Fibroblast of the conjunctiva (primary cell): ENCODE measurements at regions not wholly inside any gene's neighbourhood (a gene's known extent, or its start where the extent isn't known, plus 50 kb on each side); places are given as distances from the start of the nearest gene placed in this dataset.
A peak's percentile ranks its signal among the peaks of the same experiment; 100 is the strongest.

Experiments used
- DNase-seq: peaks from one replicate; pipeline ENCODE4 v3.0.0-alpha.2; 2010; ENCODE audit warnings: low read depth

DNA sequence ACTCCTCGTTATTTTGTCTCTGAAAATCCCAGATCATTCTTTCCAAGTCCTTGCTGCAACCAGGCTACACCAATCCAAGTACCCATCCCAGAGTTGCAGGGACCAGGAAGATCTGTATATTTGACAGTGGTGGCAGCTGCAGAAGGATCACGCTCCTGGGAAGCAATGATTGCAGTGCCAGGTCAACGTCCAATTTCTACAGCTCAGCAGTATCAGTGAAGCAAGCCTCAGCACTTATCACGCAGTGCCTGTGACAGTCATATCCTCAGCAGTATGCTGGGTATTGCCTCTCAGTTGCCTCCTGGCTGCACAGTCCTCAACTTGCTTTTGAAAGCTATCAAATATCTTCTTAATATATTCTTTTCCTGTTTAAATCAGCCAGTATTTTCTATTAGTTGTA lies 66.7 kb downstream of the BARHL2 start:
- no peak for DNase-seq

DNA sequence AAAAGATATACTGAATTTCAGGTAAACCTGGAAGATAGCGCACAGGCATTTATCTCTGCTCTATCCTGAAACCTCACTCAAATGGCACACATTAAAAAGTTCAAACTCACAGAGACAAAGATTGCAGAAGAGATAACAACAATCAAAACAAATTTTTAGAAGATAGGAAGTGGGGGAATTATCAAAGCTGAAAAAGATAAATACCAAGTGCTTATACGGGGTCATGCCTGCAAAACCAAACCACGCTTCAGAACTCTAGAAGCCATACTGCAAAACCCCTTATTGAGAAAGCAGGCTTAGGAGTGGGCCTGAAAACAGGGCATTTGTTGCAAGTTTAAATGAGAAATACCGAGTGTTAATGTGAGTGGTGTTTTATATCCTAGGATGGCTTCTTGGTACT lies 76.8 kb downstream of the BARHL2 start:
- DNase-seq = no peak

DNA sequence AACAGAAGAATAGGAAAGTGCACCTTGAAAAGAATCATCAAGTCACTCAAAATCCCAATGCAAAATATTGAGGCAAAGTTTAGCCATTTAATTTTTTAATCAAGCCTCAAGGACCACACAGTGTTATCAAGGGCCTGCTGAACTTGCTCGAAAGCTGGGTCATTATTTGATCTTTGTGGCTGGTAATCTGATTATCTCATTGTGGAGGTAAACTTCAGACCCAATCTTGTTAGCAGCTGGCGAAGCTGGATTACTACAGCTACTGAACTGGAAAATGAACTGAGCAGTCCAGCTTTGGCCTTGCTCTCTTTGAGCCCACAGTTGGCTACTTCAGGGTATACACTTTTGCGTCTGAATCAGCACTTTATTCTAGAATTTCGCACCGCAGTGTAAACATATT lies 94.4 kb downstream of the BARHL2 start:
- no peak for DNase-seq

DNA sequence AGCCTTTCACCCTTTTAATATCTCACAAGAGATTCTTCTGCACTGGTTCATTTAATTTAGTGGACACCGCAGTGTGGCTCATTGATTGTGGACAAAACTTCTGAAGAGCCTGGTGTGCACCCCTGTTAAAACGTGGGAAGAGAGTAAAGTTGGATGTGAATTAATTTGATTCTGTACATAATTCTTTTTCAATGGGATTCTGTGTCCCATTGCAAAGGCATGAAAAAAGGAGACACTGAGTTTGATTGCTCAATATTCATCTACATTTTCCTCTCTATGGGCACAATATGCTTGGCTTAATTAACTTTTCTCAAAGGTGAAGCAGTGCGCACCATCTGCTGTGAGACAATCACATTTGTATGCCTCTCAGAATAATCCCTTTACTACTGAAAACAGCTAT lies 95.1 kb downstream of the BARHL2 start:
- DNase-seq = no peak

DNA sequence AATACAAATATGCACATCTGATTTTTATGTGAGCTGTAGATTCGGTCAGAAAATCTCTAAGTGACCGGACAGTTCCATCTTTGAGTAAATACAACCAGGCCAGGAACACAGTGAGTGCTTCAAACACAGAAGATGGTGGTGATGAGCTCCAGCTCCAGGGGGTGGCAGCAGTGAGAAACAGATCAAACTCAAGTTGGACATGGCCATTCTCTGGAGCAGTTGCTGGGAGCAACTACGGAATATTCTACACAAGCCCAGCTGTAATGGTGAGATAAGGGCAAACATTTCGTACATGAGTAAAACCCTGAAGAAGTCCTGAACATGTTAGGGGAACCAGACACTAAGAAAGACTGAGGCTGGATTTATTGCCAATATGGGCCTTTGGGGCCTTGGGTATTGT lies 100.7 kb downstream of the BARHL2 start:
- no peak for DNase-seq

DNA sequence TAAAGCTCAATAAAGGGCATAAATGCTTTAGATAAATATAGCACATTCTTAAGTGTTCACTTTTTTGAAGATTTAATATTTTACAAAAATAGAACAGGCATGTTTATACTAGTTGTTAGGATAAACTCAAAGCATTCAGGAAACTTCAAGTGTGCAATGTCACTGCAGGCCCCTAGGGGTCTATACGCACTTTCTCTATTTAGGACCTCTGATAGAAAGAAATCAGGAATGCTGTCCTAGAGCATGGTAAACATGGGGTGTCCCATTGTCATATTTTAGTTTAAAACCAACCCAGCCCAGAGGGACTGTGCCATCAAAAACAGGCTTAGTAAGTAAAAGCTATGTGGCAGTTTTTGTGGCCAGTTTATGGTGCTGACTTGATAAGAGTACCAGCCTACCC lies 102.2 kb downstream of the BARHL2 start:
- DNase-seq = no peak

DNA sequence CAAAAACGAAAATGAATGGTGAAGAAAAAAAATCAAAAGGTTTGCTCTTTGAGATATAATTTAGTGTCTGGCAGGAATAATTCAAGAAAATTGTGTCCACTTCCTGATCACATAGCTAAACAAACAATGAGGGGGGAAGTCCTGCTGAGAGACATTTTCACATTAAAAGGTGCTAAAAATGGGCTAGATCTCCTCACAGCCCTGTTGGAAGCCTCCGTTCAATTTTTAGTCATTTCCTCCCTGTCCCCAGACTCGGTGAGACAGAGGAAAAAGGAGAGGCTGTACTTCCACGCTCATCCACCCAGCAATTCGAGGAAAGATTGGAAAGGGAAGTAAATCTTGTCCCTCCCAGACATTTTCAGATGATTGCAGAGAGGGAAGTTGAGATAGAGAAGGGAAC lies 103.7 kb downstream of the BARHL2 start:
- no peak for DNase-seq

DNA sequence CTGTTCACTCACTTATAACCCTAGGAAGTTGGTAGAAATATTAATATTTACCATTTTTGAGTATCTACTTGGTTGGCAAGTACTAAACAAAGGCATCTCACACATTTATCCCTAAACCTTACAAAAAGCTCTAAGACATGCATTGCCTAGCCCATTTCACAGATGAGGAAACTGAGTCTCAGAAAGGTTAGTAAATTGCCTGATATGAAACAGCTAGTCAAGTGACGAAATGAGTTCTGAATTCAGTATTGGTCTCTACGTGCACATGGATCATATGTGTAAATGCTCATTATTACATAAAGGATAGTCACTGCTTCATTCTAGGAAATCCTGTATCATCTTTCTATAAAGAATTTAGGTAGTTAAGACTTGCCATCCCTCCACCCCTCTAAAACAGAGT lies 105.1 kb downstream of the BARHL2 start:
- DNase-seq = no peak

DNA sequence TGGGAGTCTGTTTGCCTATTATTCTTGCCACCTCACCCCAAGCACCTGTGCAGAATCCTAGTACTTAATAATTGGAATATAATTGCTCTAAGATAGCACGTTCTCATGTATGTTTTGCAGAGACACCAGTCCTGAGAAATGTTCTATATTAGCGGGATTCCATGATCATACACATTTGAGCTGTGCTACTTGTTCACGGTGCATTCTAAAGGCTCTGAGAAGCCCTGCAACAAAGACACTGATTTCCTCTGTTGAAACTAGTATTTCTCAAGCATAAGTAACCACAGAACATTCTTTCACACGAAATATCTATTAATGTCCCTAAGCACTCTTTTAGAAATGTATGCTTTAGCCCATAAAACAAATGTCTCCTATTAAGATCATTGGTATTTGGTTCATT lies 109.4 kb downstream of the BARHL2 start:
- no peak for DNase-seq

DNA sequence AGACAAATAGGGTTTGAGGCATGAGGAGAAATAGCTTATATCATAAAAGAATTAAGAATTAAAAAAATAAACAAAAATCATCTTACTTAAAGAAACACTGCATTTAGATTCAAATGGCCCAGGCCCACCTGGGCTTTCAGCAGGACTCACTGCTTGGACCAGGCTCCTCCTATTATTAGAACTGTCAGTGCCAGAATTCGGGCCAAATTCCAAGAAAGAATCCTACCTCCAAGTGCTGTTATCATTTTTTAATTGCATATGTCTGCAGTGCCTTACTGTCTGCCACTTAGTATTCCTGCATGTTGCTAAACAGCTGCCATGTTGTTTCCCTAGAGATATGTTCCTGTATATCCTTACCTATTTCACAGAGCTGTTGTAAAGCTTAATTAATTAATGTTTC lies 112.0 kb downstream of the BARHL2 start:
- no peak for DNase-seq

DNA sequence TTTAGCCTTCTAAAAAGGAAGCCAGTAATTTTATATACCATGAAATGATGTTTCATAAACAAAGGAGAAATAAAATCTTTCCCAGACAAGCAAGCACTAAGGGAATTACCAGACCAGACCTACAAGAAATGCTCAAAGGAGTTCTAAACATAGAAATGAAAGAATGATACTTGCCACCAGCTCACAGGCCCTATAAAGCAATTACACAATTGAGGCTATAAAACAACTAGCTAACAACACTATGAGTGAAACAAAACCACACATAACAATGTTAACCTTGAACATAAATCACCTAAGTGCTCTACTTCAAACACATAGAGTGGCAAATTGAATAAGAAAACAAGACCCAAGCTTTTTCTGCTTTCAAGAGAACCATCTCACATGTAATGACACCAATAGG lies 123.8 kb downstream of the BARHL2 start:
- DNase-seq = no peak

DNA sequence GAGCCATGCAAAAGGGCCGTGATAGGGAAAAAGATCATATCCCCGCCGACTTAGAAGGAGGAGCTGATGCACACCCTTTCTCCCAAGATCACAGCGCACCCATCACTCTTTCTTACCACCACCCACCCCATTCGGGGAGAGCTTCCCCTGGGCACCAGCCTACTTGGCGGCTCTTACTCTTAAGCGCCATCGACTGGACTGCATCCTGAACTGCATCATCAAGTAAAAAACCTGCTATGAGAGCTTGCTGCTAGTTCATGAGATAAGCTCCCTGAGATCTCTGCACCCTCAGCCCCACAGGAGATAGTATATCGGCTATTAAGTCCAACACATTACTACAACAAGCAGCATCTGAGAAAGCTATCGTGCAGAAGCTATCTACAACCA lies 125.1 kb downstream of the BARHL2 start:
- no peak for DNase-seq

DNA sequence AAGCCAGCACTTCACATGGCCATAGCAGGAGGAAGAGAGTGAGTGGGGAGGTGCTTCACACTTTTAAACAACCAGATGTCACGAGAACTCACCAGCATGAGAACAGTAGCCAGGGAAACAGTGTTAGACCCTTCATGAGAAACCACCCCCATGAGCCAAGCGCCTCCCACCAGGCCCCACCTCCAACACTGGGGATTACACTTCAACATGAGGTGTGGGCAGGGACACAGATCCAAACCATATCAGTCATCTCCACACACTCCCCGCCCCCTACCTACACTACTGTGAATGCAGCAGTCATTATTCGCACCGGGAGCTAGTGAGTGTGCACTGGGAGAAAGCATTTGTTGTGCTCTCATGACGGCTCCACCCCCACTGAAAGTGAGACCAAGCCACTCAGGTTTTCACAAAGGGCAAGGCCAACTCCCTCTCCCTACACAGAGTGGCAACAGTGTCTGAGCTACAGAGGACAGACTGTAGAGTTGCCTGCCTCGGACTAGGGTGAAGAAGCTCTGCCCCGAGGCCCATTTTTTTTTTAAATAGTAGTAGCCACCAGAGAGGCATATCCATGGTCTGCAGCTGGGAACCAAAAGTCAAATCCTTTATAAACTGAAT lies 125.6 kb downstream of the BARHL2 start:
- no peak for DNase-seq

DNA sequence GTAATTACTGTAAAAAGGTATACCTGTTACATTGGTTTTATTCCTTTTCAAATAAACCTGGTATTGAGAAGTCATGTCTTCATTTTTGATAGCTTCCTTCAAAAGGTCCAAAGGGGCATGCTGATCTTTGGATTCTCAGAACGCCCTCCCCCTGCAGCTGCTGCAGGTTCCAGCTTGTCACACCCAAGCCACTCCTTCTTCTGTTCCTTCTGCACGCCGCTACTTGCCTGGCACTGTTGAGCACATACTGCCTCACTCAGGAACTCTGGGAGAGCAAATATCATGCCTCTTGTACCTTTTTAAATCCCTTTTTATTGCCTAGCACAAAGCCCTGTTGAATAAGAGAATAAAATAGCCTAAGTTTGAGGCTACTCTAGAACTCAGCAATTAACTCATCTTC lies 136.9 kb downstream of the BARHL2 start:
- DNase-seq = no peak

DNA sequence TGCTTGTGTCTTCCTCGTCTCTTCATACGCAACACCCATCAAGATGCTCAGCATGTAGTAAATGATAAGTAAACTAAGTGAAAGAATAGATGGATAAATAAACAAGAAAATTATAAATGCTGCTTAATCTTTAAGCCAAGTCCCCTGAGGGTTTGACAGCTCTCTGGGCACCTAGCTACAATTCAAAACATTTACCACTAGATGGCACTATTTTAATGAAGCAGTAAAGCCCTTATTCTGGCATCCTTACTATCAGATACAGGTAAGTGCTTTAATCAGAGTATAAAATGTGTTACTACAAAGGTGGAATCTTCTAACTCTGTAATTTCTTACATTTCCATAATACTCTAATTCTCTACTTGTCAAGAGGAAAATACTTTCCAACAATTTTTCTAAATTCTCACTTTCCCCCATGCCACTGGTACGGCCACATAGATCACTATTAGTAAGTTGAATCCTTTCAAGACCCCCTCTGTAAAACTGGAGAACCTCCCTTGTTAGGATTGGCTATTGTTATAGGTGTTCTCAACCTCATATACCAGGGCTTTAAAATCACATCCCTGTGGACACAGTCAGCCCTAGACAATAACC lies 137.8 kb downstream of the BARHL2 start:
- peak; percentile 12 for DNase-seq

DNA sequence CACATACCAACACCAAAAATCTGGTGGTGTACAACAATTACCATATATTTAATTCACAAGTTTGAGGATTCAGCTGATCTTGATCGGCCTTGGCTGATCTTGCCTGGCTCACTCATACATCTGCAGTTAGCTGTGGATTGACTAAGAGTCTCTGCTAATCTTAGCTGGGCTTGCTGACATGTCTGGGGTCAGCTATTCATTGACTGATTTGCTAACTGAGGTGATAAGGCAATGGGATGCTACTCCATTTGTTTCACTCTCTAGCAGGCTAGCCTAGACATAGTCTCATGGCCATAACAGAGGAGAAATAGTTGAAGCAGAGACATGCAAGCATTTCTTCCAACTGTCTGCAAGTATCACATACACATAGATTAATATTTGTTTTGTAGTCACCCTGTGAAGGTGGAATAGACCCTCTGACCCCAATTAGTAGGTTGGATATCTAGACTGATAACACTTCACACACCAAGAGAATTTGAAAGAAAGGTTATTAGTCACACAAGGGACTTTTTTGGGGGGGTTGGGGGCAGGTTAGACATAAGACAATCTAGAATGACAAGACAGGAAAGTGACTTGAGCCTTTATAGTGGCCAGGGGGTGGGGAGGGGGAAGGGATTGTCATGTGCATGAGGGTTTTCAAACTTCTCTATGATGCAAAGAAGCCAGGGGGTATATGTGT lies 142.3 kb downstream of the BARHL2 start:
- DNase-seq = no peak

DNA sequence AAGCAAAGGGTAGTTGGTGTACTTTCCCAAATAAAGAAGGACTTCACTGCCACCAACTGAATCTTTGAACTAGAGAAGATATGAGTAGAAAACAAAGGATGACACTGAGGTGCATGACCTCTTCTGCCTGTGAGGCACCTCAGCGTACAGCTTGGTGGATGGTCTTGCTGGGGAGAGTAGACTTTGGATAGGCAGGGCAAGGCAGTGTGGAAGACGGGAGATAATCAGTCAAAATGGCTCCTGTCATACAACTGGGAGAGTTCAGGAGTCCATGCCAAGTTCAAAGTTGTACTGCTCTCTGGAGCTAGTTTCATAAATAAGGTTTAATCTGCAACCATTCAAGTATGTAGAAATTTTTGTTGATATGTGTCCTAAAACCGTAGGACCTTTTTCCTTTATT lies 143.4 kb downstream of the BARHL2 start:
- no peak for DNase-seq

DNA sequence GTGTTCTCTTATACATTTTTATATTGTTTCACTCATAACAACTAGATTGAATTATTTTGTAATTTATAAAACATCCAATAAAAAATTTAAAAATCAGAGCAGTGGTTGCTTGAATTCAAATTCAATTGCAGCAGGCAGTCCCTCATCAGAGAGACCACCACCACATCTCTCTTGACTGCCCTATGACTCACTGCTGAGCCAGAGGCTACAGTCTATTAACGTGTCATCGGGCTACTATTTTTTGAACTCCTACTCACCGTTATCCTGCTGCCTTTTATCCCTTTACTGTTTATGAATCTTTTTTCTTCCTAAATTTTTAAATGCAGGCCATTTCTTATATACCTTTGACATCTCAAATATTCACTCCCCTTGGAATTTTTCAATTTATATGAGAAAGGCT lies 144.7 kb downstream of the BARHL2 start:
- no peak for DNase-seq

DNA sequence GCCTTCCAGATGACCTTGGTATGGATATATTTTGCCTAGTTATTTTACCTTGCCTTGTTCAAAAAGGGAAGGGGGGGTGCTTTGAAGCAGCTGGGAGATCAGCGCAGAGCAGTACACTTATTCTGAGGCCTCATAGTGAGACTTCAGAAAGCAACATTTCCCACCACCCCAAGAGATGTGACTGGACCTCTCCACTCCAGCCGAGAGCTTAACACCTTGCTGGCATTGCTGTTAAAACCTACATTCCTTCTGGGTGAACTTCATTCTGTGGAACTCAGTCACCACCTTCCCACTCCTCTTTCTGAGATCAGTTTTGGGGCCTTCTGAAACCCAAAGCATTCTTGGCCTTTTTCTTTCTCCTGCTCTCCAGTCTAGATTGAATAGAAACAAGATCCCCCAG lies 148.7 kb downstream of the BARHL2 start:
- no peak for DNase-seq

DNA sequence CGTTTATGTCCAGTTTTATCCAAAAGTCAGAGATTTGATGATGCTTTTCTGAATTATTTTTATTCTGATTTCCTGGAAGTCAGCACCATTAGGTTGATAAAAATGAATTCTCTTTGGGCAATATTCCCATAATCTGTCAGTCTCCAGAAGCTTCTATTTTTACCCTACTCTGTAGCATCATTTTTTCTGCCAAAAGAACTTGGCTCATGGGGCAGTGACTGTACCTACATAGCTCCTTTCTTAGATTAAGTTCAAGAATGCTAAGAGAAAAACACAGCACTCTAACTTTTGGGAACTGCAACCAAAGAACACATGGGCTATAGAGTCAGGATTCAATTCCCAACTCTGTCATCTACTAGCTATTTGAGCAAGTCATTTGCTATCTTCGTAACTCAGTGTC lies 152.9 kb downstream of the BARHL2 start:
- DNase-seq = no peak

DNA sequence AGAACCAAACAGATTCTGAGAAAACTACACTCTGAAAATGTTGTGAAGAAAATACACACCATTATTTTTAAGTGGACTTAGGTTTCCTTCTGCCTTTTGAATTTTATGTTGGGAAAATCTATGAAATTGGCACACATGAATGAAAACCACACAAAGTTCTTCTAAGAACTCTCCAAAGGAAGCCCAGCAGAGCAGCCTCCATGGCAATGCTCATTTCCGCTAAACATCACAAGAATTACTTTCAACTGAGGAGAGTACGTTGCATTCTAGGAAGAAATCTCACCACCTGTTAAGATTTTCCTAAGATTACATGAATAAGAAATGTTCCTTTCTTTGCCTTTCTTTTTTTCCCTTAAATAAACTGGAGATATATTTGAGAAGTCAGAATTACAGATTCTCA lies 154.2 kb downstream of the BARHL2 start:
- no peak for DNase-seq

DNA sequence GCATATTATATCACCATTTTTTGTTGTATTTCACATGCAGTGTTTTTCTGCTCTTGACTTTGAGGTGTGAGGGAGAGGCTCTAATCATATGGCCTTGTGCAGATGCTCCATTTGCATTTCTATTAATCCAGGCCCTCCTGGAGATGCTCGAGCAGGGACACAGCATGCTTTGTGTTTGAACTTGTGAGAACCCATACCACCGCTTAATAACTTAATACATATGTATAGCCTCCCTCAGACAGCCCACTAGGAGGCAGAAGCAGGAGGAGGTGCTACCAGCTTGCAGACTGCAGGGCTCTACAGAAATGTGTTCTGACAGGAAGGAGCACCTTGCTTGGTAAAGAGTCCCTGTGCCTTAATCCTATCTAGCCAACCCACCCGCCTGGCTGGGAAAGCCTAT lies 155.2 kb downstream of the BARHL2 start:
- no peak for DNase-seq

DNA sequence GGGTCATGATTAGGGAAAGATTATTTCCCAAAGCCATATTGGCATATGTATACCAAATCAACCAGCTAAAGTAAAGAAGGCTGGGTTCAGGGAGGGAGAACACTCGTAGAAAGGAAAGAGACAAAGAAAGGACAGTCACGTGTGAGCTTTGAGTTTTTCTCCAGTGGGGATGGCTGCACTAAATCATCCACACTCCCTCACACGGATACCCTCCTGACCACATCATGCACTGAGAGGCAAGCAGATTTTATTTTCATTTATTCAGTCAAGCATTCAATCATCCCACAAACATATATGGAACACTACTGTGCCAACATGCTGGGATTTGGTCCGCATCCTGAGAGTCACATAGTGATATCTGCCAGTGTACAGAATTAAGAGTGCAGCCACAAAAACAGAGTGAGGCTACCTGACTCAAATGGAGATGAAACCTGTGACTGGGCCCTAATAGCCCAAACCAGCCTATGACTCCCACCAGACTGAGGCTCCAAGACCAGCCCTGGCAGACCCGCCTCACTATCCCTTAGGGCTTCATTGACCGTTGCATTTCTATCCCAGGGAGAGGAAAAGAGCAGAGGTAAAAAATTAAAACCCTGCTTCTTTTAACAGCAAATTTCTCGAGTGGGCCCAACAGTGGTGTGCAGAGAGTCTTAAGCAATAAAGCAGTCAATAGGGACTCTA lies 155.9 kb downstream of the BARHL2 start:
- DNase-seq = no peak
